ENCODE measurements at regions not wholly inside any gene's neighbourhood (a gene's known extent, or its start where the extent isn't known, plus 50 kb on each side); places are given as distances from the start of the nearest gene placed in this dataset.

DNA sequence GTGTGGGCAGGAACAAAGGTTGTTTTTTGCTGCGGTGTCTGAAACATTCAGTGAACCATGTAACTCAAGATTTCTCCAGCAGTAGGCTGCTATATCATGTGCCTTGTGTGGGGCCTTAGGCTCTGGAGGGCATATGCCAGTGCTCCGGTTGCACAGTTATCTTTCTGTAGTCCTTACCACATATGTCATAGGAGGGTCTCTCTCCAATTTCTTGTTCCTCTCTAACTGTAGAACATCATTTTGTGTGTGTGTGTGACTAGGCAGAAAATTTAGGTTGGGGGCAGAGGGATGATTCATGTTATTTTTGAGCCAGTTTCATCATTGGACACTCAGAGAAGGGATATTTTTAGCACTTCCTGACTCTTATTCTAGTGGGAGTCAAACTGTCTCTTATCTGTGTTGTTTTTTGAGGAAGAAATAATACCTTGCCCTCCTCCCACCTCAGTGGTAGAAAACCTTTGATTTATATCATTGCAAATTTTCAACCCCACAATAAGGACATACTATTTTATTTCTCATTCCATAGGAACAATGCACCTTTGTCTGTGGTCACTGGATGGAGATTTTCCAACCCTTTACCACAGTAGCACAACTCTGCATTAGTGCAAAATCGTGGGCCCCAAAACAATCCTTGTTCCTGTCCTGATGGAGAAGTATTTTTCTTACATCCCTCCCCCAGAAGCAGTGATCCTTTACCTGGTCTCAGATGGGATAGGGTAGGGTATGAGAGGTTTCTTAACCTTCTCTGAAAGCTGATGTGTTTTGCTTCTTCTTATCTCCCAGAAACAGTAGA is 113.9 kb downstream of the CCDC74A start (continued):
- TF ChIP-seq CTBP1 (IDR thresholded peaks at IDR 0.05; ENCODE audit: borderline replicate concordance) (peak; percentile 55), PHB2 (IDR thresholded peaks at IDR 0.05; ENCODE audit: low read depth) (no peak), MBD2 (IDR thresholded peaks at IDR 0.05; ENCODE audit: borderline replicate concordance, low read depth) (peak; percentile 25; the same call in 1 of the 2 replicates), MTA2 (IDR thresholded peaks at IDR 0.05; ENCODE audit: low read depth) (no peak; the same call in 1 of the 2 replicates), ZEB2 (IDR thresholded peaks at IDR 0.05) (peak; percentile 87), CEBPG (CRISPR knock-in tag; IDR thresholded peaks at IDR 0.05) (0 out of 2 replicates have a peak, but pooled peaks have one; percentile 51), CEBPG (tag; conservative IDR thresholded peaks at IDR 0.05 in 1 of 2, IDR thresholded peaks at IDR 0.05 in 1 of 2) (peak; percentile 26 to 79; a peak in 3 of 4 replicates), LCOR (CRISPR knock-in tag; IDR thresholded peaks at IDR 0.05) (peak; percentile 70), SIN3B (IDR thresholded peaks at IDR 0.05; ENCODE audit: low read depth) (no peak), GABPA (tag; conservative IDR thresholded peaks at IDR 0.05; ENCODE audit: low read depth) (0 out of 2 replicates have a peak, but pooled peaks have one; percentile 11), EGR1 (conservative IDR thresholded peaks at IDR 0.05) (peak; percentile 61), TAF9B (IDR thresholded peaks at IDR 0.05; ENCODE audit: partially characterized antibody) (peak; percentile 60), CBFA2T2 (conservative IDR thresholded peaks at IDR 0.05) (0 out of 2 replicates have a peak, but pooled peaks have one; percentile 10), FOSL1 (tag; conservative IDR thresholded peaks at IDR 0.05) (peak; percentile 91), RNF2 (IDR thresholded peaks at IDR 0.05) (peak; percentile 47; the same call in 1 of the 2 replicates), ZNF780A (CRISPR knock-in tag; IDR thresholded peaks at IDR 0.05) (no peak)
- TF ChIP-seq, protein P1, sequence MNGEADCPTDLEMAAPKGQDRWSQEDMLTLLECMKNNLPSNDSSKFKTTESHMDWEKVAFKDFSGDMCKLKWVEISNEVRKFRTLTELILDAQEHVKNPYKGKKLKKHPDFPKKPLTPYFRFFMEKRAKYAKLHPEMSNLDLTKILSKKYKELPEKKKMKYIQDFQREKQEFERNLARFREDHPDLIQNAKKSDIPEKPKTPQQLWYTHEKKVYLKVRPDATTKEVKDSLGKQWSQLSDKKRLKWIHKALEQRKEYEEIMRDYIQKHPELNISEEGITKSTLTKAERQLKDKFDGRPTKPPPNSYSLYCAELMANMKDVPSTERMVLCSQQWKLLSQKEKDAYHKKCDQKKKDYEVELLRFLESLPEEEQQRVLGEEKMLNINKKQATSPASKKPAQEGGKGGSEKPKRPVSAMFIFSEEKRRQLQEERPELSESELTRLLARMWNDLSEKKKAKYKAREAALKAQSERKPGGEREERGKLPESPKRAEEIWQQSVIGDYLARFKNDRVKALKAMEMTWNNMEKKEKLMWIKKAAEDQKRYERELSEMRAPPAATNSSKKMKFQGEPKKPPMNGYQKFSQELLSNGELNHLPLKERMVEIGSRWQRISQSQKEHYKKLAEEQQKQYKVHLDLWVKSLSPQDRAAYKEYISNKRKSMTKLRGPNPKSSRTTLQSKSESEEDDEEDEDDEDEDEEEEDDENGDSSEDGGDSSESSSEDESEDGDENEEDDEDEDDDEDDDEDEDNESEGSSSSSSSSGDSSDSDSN (IDR thresholded peaks at IDR 0.05; ENCODE audit: borderline replicate concordance in 1 of 2, low read depth in 2 of 2, low read length in 2 of 2), result no peak
- TF ChIP-seq, protein P2, sequence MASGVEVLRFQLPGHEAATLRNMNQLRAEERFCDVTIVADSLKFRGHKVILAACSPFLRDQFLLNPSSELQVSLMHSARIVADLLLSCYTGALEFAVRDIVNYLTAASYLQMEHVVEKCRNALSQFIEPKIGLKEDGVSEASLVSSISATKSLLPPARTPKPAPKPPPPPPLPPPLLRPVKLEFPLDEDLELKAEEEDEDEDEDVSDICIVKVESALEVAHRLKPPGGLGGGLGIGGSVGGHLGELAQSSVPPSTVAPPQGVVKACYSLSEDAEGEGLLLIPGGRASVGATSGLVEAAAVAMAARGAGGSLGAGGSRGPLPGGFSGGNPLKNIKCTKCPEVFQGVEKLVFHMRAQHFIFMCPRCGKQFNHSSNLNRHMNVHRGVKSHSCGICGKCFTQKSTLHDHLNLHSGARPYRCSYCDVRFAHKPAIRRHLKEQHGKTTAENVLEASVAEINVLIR (CRISPR knock-in tag; IDR thresholded peaks at IDR 0.05), result no peak
- TF ChIP-seq, protein P3, sequence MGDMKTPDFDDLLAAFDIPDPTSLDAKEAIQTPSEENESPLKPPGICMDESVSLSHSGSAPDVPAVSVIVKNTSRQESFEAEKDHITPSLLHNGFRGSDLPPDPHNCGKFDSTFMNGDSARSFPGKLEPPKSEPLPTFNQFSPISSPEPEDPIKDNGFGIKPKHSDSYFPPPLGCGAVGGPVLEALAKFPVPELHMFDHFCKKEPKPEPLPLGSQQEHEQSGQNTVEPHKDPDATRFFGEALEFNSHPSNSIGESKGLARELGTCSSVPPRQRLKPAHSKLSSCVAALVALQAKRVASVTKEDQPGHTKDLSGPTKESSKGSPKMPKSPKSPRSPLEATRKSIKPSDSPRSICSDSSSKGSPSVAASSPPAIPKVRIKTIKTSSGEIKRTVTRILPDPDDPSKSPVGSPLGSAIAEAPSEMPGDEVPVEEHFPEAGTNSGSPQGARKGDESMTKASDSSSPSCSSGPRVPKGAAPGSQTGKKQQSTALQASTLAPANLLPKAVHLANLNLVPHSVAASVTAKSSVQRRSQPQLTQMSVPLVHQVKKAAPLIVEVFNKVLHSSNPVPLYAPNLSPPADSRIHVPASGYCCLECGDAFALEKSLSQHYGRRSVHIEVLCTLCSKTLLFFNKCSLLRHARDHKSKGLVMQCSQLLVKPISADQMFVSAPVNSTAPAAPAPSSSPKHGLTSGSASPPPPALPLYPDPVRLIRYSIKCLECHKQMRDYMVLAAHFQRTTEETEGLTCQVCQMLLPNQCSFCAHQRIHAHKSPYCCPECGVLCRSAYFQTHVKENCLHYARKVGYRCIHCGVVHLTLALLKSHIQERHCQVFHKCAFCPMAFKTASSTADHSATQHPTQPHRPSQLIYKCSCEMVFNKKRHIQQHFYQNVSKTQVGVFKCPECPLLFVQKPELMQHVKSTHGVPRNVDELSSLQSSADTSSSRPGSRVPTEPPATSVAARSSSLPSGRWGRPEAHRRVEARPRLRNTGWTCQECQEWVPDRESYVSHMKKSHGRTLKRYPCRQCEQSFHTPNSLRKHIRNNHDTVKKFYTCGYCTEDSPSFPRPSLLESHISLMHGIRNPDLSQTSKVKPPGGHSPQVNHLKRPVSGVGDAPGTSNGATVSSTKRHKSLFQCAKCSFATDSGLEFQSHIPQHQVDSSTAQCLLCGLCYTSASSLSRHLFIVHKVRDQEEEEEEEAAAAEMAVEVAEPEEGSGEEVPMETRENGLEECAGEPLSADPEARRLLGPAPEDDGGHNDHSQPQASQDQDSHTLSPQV (IDR thresholded peaks at IDR 0.05), result peak; percentile 80
- TF ChIP-seq, protein P4, sequence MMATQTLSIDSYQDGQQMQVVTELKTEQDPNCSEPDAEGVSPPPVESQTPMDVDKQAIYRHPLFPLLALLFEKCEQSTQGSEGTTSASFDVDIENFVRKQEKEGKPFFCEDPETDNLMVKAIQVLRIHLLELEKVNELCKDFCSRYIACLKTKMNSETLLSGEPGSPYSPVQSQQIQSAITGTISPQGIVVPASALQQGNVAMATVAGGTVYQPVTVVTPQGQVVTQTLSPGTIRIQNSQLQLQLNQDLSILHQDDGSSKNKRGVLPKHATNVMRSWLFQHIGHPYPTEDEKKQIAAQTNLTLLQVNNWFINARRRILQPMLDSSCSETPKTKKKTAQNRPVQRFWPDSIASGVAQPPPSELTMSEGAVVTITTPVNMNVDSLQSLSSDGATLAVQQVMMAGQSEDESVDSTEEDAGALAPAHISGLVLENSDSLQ (IDR thresholded peaks at IDR 0.05), result peak; percentile 53; the same call in 1 of the 2 replicates

Measured in K562 (cell line).